HCT116 (cell line): ENCODE measurements at regions not wholly inside any gene's neighbourhood (a gene's known extent, or its start where the extent isn't known, plus 50 kb on each side); places are given as distances from the start of the nearest gene placed in this dataset.

Experiments
- ATAC-seq: fragments of 200-7000 bp; cut with Tn5 transposase; 2 replicates; pipeline ENCODE4 v1.9.1; 2020; ENCODE audit warnings: mild to moderate bottlenecking, moderate library complexity
- BruUV-seq: library from RNA; stranded (reverse); fragments of 400-500 nt; replicated peaks from 2 replicates; lab custom pipeline; 2021; lab: Mats Ljungman, UMichigan
- CTCF ChIA-PET: fragments of 300-600 bp; sonication (Branson Sonifier 250); formaldehyde crosslinking; loops from one replicate; lab custom pipeline; 2021; ENCODE audit warnings: antibody characterized with exemption; lab: Charles Lee
- POLR2A ChIA-PET: fragments of 300-600, 350-600 bp; sonication (Branson Sonifier 250); formaldehyde crosslinking; loops from one replicate; lab custom pipeline; 2021; ENCODE audit warnings: antibody characterized with exemption; lab: Charles Lee
- RAD21 ChIA-PET, 2 experiments: fragments of 300-600 bp; sonication (Branson Sonifier 250); formaldehyde crosslinking; loops; one replicate each; lab custom pipeline; 2023; ENCODE audit warnings: low total read pairs in 2 of 2; ENCODE audit not compliant: uncharacterized antibody in 2 of 2, unreplicated experiment in 2 of 2, low non-redundant PET in 1 of 2; lab: Charles Lee
- DNase-seq: peaks from one replicate; pipeline ENCODE4 v3.0.0-alpha.2; 2010; ENCODE audit warnings: low read depth, low spot score
- H2AFZ ChIP-seq: fragments of 200-600 bp; shearing (Covaris generic), sonication (generic); 2 replicates; pipeline ENCODE4 v1.6.1; 2017; ENCODE audit warnings: low read depth, mixed run types, mixed read lengths, antibody characterized with exemption, low read length; ENCODE audit not compliant: poor library complexity, severe bottlenecking
- H3K27ac ChIP-seq: 2 replicates; pipeline ENCODE4 v1.5.1; 2012; ENCODE audit warnings: low read depth, low read length
- H3K27me3 ChIP-seq: fragments of 200-600 bp; sonication (generic); 2 replicates; pipeline ENCODE4 v1.6.1; 2016; ENCODE audit warnings: mixed run types, low read length, mixed read lengths; ENCODE audit not compliant: insufficient read depth
- H3K36me3 ChIP-seq, 2 experiments: fragments of 200-500 bp in 1 of 2; fragments of 200-600 bp in 1 of 2; sonication (Bioruptor generic) in 1 of 2; sonication (generic) in 1 of 2; 2 replicates each; pipeline versions ENCODE4 v1.5.1 to v1.6.1; 2014 to 2016; ENCODE audit warnings: low read length in 2 of 2, inconsistent platforms in 1 of 2, mixed read lengths in 1 of 2, mixed run types in 1 of 2; ENCODE audit not compliant: insufficient read depth in 2 of 2, control insufficient read depth in 1 of 2
- H3K4me1 ChIP-seq, 2 experiments: fragments of 200-600 bp in 1 of 2; sonication (generic) in 1 of 2; 2 replicates each; pipeline versions ENCODE4 v1.5.1 to v1.6.1; 2012 to 2017; ENCODE audit warnings: low read length in 2 of 2, inconsistent platforms in 1 of 2, mild to moderate bottlenecking in 1 of 2, mixed read lengths in 1 of 2, mixed run types in 1 of 2, moderate library complexity in 1 of 2; ENCODE audit not compliant: insufficient read depth in 2 of 2, control insufficient read depth in 1 of 2
- H3K4me2 ChIP-seq: fragments of 200-600 bp; sonication (generic); 2 replicates; pipeline ENCODE4 v1.6.1; 2017; ENCODE audit warnings: mixed run types, low read length, mixed read lengths
- H3K4me3 ChIP-seq, 2 experiments: fragments of 200-600 bp in 1 of 2; sonication (generic) in 1 of 2; replicated peaks in 1 of 2; 2 replicates each; pipeline ENCODE4 v1.5.1; 2011 to 2016; ENCODE audit warnings: low read length in 2 of 2, control low read depth in 1 of 2, low read depth in 1 of 2, mild to moderate bottlenecking in 1 of 2, mixed read lengths in 1 of 2, mixed run types in 1 of 2
- H3K79me2 ChIP-seq: fragments of 200-600 bp; sonication (generic); 2 replicates; pipeline ENCODE4 v1.6.1; 2017; ENCODE audit warnings: mild to moderate bottlenecking, mixed run types, low read length, moderate library complexity, mixed read lengths; ENCODE audit not compliant: insufficient read depth
- H3K9ac ChIP-seq: fragments of 200-600 bp; sonication (generic); 2 replicates; pipeline ENCODE4 v1.6.1; 2016; ENCODE audit warnings: low read length, mixed read lengths
- H3K9me2 ChIP-seq: fragments of 200-600 bp; sonication (generic), shearing (Covaris generic); 2 replicates; pipeline ENCODE4 v1.6.1; 2017; ENCODE audit warnings: mixed run types, mild to moderate bottlenecking, moderate library complexity; ENCODE audit not compliant: insufficient read depth
- H3K9me3 ChIP-seq, 2 experiments: fragments of 200-500 bp in 1 of 2; fragments of 200-600 bp in 1 of 2; sonication (Bioruptor generic) in 1 of 2; sonication (generic) in 1 of 2; 2 replicates each; pipeline ENCODE4 v1.6.1; 2014 to 2017; ENCODE audit warnings: low read length in 2 of 2, mixed read lengths in 2 of 2, inconsistent platforms in 1 of 2, low read depth in 1 of 2, mild to moderate bottlenecking in 1 of 2, mixed run types in 1 of 2, moderate library complexity in 1 of 2; ENCODE audit not compliant: control insufficient read depth in 1 of 2, insufficient read depth in 1 of 2
- H4K20me1 ChIP-seq: fragments of 200-600 bp; sonication (generic), shearing (Covaris generic); 2 replicates; pipeline ENCODE4 v1.6.1; 2017; ENCODE audit warnings: mixed run types, mild to moderate bottlenecking, moderate library complexity; ENCODE audit not compliant: insufficient read depth
- CEBPB ChIP-seq: IDR thresholded peaks from 2 replicates; pipeline ENCODE4 v1.6.1; 2012; ENCODE audit warnings: low read depth
- EGR1 ChIP-seq: IDR thresholded peaks from 2 replicates; pipeline ENCODE4 v1.6.1; 2012; ENCODE audit warnings: low read depth
- ELF1 ChIP-seq: IDR thresholded peaks from 2 replicates; pipeline ENCODE4 v1.6.1; 2012; ENCODE audit warnings: low read depth, borderline replicate concordance
- EZH2phosphoT487 ChIP-seq: fragments of 200-600 bp; IDR thresholded peaks from 2 replicates; pipeline ENCODE4 v1.6.1; 2018; ENCODE audit warnings: antibody characterized with exemption, borderline replicate concordance
- FOSL1 ChIP-seq: IDR thresholded peaks from 2 replicates; pipeline ENCODE4 v1.6.1; 2012; ENCODE audit warnings: low read depth
- JUND ChIP-seq: IDR thresholded peaks from 2 replicates; pipeline ENCODE4 v1.6.1; 2012
- POLR2A ChIP-seq: IDR thresholded peaks from 2 replicates; pipeline ENCODE4 v1.7.0; 2011; ENCODE audit warnings: borderline replicate concordance; ENCODE audit not compliant: insufficient read depth, insufficient read length; ENCODE audit errors: extremely low read depth
- RAD21 ChIP-seq: IDR thresholded peaks from 2 replicates; pipeline ENCODE4 v1.6.1; 2012; ENCODE audit warnings: low read depth, mild to moderate bottlenecking
- SIN3A ChIP-seq: IDR thresholded peaks from 2 replicates; pipeline ENCODE4 v1.6.1; 2012; ENCODE audit warnings: low read depth
- SP1 ChIP-seq: IDR thresholded peaks from 2 replicates; pipeline ENCODE4 v1.6.1; 2012; ENCODE audit warnings: low read depth
- SRF ChIP-seq: IDR thresholded peaks from 2 replicates; pipeline ENCODE4 v1.6.1; 2012; ENCODE audit warnings: low read depth
- TCF7L2 ChIP-seq: IDR thresholded peaks from 2 replicates; pipeline ENCODE4 v1.7.0; 2011; ENCODE audit warnings: borderline replicate concordance, inconsistent platforms; ENCODE audit not compliant: insufficient read depth, insufficient read length; ENCODE audit errors: extremely low read depth
- ZFX ChIP-seq: fragments of 450-650 bp; IDR thresholded peaks from 2 replicates; pipeline ENCODE4 v1.6.1; 2017
- intact Hi-C: fragments of 100-400 bp; cut with micrococcal nuclease; formaldehyde crosslinking; loops from 2 replicates; pipeline ENCODE4 v1.10.0; 2022
- TF ChIP-seq, protein P1 (sequence below), 3 experiments: fragments of 200-600 bp in 1 of 3; sonication (generic) in 1 of 3; IDR thresholded peaks in 2 of 3; conservative IDR thresholded peaks in 1 of 3; 2 replicates each; pipeline ENCODE4 v1.5.1; 2012 to 2017; ENCODE audit warnings: low read depth in 2 of 3, low read length in 2 of 3, antibody characterized with exemption in 1 of 3, borderline replicate concordance in 1 of 3, control low read depth in 1 of 3, mild to moderate bottlenecking in 1 of 3, mixed read lengths in 1 of 3, mixed run types in 1 of 3, moderate library complexity in 1 of 3; ENCODE audit not compliant: insufficient read depth in 1 of 3
- TF ChIP-seq, protein P2 (sequence below): IDR thresholded peaks from 2 replicates; pipeline ENCODE4 v1.6.1; 2012; ENCODE audit warnings: low read depth

- Histone ChIP-seq H3K9me3 (peaks cover 0 to 3% of the 10 kb centered on the region in 2 experiments; a peak in 1 of 4 replicates), H3K9ac (no peak overlapping the region), H3K4me2 (no peak overlapping the region), H3K4me1 (peaks cover 0 to 25% of the 10 kb centered on the region in 2 experiments; a peak in 2 of 4 replicates), H3K79me2 (no peaks in the 10 kb centered on the region), H3K27me3 (no peaks in the 10 kb centered on the region), H2AFZ (no peak overlapping the region), H4K20me1 (no peaks in the 10 kb centered on the region), H3K9me2 (no peaks in the 10 kb centered on the region), H3K27ac (no peak overlapping the region), H3K4me3 (no peak overlapping the region), H3K36me3 (no peaks in the 10 kb centered on the region)
- no TSS peak for BruUV-seq
- TF ChIP-seq FOSL1: no peak
- no peak for TF ChIP-seq TCF7L2
- TF ChIP-seq EZH2phosphoT487: no peak
- TF ChIP-seq RAD21: no peak
- no peak for TF ChIP-seq POLR2A
- TF ChIP-seq SIN3A: no peak
- POLR2A ChIA-PET: no interaction called here
- ATAC-seq (no peak), DNase-seq (no peak)
- RAD21 ChIA-PET: no interaction called here
- intact Hi-C loops: no loop called here
- CTCF ChIA-PET: no interaction called here
Observed at GRCh38 chr2:20541294-20541640, 94.4 kb downstream of the RHOB start.

- CTCF ChIA-PET: no interaction called here
- H3K4me2 ChIP-seq: no peak overlapping the region
- no peak overlapping the region for H3K4me3 ChIP-seq
- POLR2A ChIA-PET: no interaction called here
- no peak overlapping the region for H3K27ac ChIP-seq
- H3K9me2 ChIP-seq: no peaks in the 10 kb centered on the region
- RAD21 ChIA-PET: no interaction called here
- H3K27me3 ChIP-seq: no peaks in the 10 kb centered on the region
- H3K79me2 ChIP-seq: no peaks in the 10 kb centered on the region
- ATAC-seq (no peak), DNase-seq (no peak)
- intact Hi-C loops: no loop called here
- no peaks in the 10 kb centered on the region for H3K36me3 ChIP-seq
- BruUV-seq: no TSS peak
- peaks cover 0 to 25% of the 10 kb centered on the region in 2 experiments; a peak in 2 of 4 replicates for H3K4me1 ChIP-seq
- H2AFZ ChIP-seq: no peak overlapping the region
- H3K9me3 ChIP-seq: peaks cover 0 to 3% of the 10 kb centered on the region in 2 experiments; a peak in 1 of 4 replicates
- H4K20me1 ChIP-seq: no peaks in the 10 kb centered on the region
- no peak overlapping the region for H3K9ac ChIP-seq
- TF ChIP-seq CEBPB (no peak), TCF7L2 (no peak), JUND (no peak), SP1 (no peak), EZH2phosphoT487 (no peak), ZFX (no peak), ELF1 (no peak), EGR1 (no peak), POLR2A (no peak), SRF (no peak)
- TF ChIP-seq, protein P1, sequence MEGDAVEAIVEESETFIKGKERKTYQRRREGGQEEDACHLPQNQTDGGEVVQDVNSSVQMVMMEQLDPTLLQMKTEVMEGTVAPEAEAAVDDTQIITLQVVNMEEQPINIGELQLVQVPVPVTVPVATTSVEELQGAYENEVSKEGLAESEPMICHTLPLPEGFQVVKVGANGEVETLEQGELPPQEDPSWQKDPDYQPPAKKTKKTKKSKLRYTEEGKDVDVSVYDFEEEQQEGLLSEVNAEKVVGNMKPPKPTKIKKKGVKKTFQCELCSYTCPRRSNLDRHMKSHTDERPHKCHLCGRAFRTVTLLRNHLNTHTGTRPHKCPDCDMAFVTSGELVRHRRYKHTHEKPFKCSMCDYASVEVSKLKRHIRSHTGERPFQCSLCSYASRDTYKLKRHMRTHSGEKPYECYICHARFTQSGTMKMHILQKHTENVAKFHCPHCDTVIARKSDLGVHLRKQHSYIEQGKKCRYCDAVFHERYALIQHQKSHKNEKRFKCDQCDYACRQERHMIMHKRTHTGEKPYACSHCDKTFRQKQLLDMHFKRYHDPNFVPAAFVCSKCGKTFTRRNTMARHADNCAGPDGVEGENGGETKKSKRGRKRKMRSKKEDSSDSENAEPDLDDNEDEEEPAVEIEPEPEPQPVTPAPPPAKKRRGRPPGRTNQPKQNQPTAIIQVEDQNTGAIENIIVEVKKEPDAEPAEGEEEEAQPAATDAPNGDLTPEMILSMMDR (IDR thresholded peaks at IDR 0.05 in 2 of 3, conservative IDR thresholded peaks at IDR 0.05 in 1 of 3; ENCODE audit: borderline replicate concordance in 1 of 3, insufficient read depth in 1 of 3, low read depth in 2 of 3, low read length in 2 of 3): no peak
- TF ChIP-seq, protein P2, sequence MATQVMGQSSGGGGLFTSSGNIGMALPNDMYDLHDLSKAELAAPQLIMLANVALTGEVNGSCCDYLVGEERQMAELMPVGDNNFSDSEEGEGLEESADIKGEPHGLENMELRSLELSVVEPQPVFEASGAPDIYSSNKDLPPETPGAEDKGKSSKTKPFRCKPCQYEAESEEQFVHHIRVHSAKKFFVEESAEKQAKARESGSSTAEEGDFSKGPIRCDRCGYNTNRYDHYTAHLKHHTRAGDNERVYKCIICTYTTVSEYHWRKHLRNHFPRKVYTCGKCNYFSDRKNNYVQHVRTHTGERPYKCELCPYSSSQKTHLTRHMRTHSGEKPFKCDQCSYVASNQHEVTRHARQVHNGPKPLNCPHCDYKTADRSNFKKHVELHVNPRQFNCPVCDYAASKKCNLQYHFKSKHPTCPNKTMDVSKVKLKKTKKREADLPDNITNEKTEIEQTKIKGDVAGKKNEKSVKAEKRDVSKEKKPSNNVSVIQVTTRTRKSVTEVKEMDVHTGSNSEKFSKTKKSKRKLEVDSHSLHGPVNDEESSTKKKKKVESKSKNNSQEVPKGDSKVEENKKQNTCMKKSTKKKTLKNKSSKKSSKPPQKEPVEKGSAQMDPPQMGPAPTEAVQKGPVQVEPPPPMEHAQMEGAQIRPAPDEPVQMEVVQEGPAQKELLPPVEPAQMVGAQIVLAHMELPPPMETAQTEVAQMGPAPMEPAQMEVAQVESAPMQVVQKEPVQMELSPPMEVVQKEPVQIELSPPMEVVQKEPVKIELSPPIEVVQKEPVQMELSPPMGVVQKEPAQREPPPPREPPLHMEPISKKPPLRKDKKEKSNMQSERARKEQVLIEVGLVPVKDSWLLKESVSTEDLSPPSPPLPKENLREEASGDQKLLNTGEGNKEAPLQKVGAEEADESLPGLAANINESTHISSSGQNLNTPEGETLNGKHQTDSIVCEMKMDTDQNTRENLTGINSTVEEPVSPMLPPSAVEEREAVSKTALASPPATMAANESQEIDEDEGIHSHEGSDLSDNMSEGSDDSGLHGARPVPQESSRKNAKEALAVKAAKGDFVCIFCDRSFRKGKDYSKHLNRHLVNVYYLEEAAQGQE: no peak
Observed at GRCh38 chr2:20541651-20542050, 94.8 kb downstream of the RHOB start.
